Kidney (tissue), 13 donors: ENCODE measurements at regions not wholly inside any gene's neighbourhood (a gene's known extent, or its start where the extent isn't known, plus 50 kb on each side); places are given as distances from the start of the nearest gene placed in this dataset.
"Not testable (repeated sequence)": the region's sequence is repeated elsewhere in the genome, so short reads cannot be mapped to it uniquely, and the experiment has no call there.

ENCODE experiments used
- DNase-seq, 5 donors: peaks; one replicate each; pipeline ENCODE4 v3.0.0-alpha.2; 2013 to 2020
- FAIRE-seq: peaks from 2 replicates; lab custom pipeline; 2012; peaks lifted over from hg19 to GRCh38; lab: Jason Lieb, UNC
- H3K27ac ChIP-seq, 2 donors: one replicate each; pipeline ENCODE4 v1.7.0; 2013; ENCODE audit warnings: low read depth in 2 of 2, low read length in 2 of 2, inconsistent platforms in 1 of 2
- H3K27me3 ChIP-seq: one replicate; pipeline ENCODE4 v1.7.1; 2013; ENCODE audit warnings: low read length, inconsistent platforms; ENCODE audit not compliant: control insufficient read depth, insufficient read depth
- H3K36me3 ChIP-seq, 3 donors: one replicate each; pipeline versions ENCODE4 v1.7.0 to v1.7.1; 2013; ENCODE audit warnings: low read length in 3 of 3, control low read depth in 1 of 3, inconsistent platforms in 1 of 3; ENCODE audit not compliant: insufficient read depth in 3 of 3, control insufficient read depth in 2 of 3
- H3K4me1 ChIP-seq, 3 donors: one replicate each; pipeline versions ENCODE4 v1.7.0 to v1.7.1; 2013; ENCODE audit warnings: low read length in 3 of 3, inconsistent platforms in 1 of 3, low read depth in 1 of 3; ENCODE audit not compliant: control insufficient read depth in 2 of 3, insufficient read depth in 2 of 3
- H3K4me3 ChIP-seq, 3 donors: one replicate each; pipeline versions ENCODE4 v1.7.0 to v1.8.1; 2013; ENCODE audit warnings: low read length in 3 of 3, control low read depth in 1 of 3, inconsistent platforms in 1 of 3
- H3K9ac ChIP-seq, 3 donors: one replicate each; pipeline versions ENCODE4 v1.7.0 to v1.7.1; 2013; ENCODE audit warnings: low read length in 3 of 3, control low read depth in 1 of 3, inconsistent platforms in 1 of 3
- H3K9me3 ChIP-seq, 3 donors: one replicate each; pipeline versions ENCODE4 v1.7.0 to v1.7.1; 2013; ENCODE audit warnings: low read length in 3 of 3, control low read depth in 1 of 3, inconsistent platforms in 1 of 3; ENCODE audit not compliant: control insufficient read depth in 2 of 3, insufficient read depth in 1 of 3
- intact Hi-C: fragments of 100-400 bp; cut with DNase I; formaldehyde crosslinking; loops from one replicate; pipeline ENCODE4 v1.11.1; 2022
- TF ChIP-seq, protein P1 (sequence below): IDR thresholded peaks from 3 replicates; pipeline ENCODE4 v1.5.1; 2012; ENCODE audit warnings: mild to moderate bottlenecking, moderate library complexity, borderline replicate concordance; ENCODE audit not compliant: insufficient read depth; ENCODE audit errors: extremely low read depth
- donor health status: control.
- donor health status: control.
- donor health status: control.
- donor health status: control.
- donor health status: control.
- donor health status: DM: yes; HTN: yes; CAD: no.
- donor health status: Normal renal cell carcinoma (clear cell type).

DNA sequence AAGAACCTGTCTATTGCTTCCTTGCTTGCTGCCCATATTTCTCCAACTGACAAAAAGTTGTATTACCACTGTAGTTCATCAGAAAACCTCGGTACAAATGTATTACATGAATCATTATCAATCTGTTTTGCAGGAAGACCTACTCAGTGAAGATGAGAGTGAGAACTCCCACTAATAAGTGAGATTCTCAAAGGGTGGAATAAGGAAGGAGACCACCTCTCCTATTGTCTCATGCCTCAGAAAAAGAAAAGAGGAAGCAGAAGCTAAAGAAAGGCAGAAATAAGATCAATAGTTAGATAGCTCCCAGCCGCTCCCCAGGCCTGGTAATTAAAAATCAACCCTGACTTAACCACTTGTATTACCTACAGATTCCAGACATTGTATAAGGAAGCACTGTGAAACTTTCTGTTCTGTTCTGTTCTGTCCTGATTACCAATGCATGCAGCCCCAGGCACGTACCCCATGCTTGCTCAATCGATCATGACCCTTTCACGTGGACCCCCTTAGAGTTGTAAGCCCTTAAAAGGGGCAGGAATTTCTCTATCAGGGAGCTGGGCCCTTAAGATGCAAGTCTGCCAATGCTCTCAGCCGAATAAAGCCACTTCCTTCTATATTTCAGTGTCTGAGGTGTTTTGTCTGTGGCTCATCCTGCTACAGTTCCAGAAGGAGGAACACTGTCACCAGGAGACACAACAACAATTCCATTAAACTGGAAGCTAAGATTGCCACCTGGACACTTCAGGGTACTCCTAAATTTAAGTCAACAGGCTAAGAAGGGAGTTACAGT is 152.5 kb upstream of the COX7C start:
- Histone ChIP-seq H3K4me1 (peaks cover 0 to 5% (median 0%) of the 10 kb centered on the region in 3 donors), H3K4me3 (no peak overlapping the region), H3K27me3 (no peaks in the 10 kb centered on the region), H3K27ac (no peak overlapping the region), H3K9ac (no peak overlapping the region), H3K9me3 (peaks cover 0 to 14% (median 5%) of the 10 kb centered on the region in 3 donors), H3K36me3 (no peaks in the 10 kb centered on the region)
- intact Hi-C loops: no loop called here
- FAIRE-seq (no peak), DNase-seq (no peak)
- TF ChIP-seq, protein P1, sequence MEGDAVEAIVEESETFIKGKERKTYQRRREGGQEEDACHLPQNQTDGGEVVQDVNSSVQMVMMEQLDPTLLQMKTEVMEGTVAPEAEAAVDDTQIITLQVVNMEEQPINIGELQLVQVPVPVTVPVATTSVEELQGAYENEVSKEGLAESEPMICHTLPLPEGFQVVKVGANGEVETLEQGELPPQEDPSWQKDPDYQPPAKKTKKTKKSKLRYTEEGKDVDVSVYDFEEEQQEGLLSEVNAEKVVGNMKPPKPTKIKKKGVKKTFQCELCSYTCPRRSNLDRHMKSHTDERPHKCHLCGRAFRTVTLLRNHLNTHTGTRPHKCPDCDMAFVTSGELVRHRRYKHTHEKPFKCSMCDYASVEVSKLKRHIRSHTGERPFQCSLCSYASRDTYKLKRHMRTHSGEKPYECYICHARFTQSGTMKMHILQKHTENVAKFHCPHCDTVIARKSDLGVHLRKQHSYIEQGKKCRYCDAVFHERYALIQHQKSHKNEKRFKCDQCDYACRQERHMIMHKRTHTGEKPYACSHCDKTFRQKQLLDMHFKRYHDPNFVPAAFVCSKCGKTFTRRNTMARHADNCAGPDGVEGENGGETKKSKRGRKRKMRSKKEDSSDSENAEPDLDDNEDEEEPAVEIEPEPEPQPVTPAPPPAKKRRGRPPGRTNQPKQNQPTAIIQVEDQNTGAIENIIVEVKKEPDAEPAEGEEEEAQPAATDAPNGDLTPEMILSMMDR: no peak

DNA sequence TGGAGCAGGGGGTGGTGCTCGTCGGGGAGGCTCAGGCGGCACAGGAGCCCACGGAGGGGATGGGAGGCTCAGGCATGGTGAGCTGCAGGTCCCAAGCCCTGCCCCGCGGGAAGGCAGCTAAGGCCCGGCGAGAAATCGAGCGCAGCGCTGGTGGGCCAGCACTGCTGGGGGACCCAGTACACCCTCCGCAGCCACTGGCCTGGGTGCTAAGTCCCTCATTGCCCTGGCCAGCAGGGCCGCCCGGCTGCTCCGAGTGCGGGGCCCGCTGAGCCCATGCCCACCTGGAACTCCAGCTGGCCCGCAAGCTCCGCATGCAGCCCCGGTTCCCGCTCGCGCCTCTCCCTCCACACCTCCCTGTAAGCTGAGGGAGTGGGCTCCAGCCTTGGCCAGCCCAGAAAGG is 151.0 kb upstream of the COX7C start:
- intact Hi-C loops: not testable (repeated sequence)
- peak in 1 of 5 donors; percentile 51 for DNase-seq

DNA sequence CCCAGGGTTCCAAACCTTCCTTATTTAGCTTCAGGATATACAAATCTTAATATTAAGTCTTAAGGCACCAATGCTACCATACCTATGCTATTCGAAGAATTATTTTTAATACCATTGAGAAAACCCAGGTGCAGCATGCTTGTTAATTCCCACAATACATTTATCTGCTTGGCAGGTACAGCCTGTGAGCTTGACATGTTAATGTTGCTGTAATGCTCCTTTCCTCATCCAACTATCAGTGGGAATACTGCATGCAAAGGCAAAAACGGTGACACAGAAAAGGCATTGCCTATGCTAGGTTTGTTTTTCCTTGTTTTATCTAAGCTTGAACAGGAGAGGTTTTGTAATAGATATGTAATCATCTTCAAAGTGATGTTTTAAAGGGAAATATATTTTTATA is 135.7 kb upstream of the COX7C start:
- H3K4me3 ChIP-seq: no peak overlapping the region
- FAIRE-seq (no peak), DNase-seq (no peak)
- no peaks in the 10 kb centered on the region for H3K27me3 ChIP-seq
- H3K4me1 ChIP-seq: no peaks in the 10 kb centered on the region
- TF ChIP-seq, protein P1: no peak
- H3K9me3 ChIP-seq: no peaks in the 10 kb centered on the region
- no peak overlapping the region for H3K9ac ChIP-seq
- intact Hi-C loops: no loop called here
- H3K36me3 ChIP-seq: no peaks in the 10 kb centered on the region
- H3K27ac ChIP-seq: no peak overlapping the region

More for the DNA sequence above, 151.0 kb upstream of the COX7C start:
- H3K4me3 ChIP-seq, H3K27me3 ChIP-seq, H3K36me3 ChIP-seq, H3K9ac ChIP-seq, FAIRE-seq, H3K27ac ChIP-seq, H3K4me1 ChIP-seq: not testable (repeated sequence)
- H3K9me3 ChIP-seq: peaks cover 0 to 14% (median 5%) of the 10 kb centered on the region in 3 donors

DNA sequence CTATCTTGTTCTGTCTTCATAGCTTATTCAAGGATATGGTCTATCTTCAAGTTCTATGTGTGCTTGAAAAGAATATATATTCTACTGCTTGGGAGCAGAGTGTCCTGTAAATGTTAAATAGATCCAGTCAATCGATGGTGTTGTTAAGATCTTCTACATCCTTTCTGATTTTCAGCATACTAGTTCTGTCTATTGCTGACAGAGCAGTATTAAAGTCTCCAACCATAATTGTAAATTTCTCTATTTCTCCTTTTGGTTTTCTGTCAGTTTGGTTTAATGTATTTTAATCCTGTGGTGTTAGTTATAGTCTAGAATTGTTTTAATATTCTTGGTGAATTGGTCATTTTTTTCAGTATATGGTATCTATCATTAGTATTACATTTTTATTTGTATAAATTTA is 124.0 kb upstream of the COX7C start:
- no peaks in the 10 kb centered on the region for H3K36me3 ChIP-seq
- DNase-seq (no peak), FAIRE-seq (no peak)
- H3K4me1 ChIP-seq: no peaks in the 10 kb centered on the region
- H3K4me3 ChIP-seq: no peak overlapping the region
- no peak overlapping the region for H3K9ac ChIP-seq
- no peaks in the 10 kb centered on the region for H3K27me3 ChIP-seq
- H3K9me3 ChIP-seq: no peaks in the 10 kb centered on the region
- TF ChIP-seq, protein P1: no peak
- intact Hi-C loops: no loop called here
- H3K27ac ChIP-seq: no peak overlapping the region
